Prostate gland (tissue), 2 donors: ENCODE measurements at regions not wholly inside any gene's neighbourhood (a gene's known extent, or its start where the extent isn't known, plus 50 kb on each side); places are given as distances from the start of the nearest gene placed in this dataset.

Experiments
- DNase-seq: peaks from one replicate; pipeline ENCODE4 v3.0.0-alpha.2; 2019; ENCODE audit warnings: low spot score
- H3K27ac ChIP-seq, 2 donors: fragments of 200-600 bp; sonication (generic); 2 replicates each; pipeline ENCODE4 v1.5.1; 2017 to 2019
- H3K27me3 ChIP-seq: fragments of 200-600 bp; sonication (generic); replicated peaks from 2 replicates; pipeline ENCODE4 v1.5.1; 2019; ENCODE audit not compliant: insufficient read depth
- H3K36me3 ChIP-seq, 2 donors: fragments of 200-600 bp; sonication (generic); 1 replicate in 1 of 2; 2 replicates in 1 of 2; pipeline versions ENCODE4 v1.5.1 to v1.8.1; 2017 to 2019
- H3K4me1 ChIP-seq: fragments of 200-600 bp; sonication (generic); replicated peaks from 2 replicates; pipeline ENCODE4 v1.5.1; 2019
- H3K4me3 ChIP-seq, 2 donors: fragments of 200-600 bp; sonication (generic); 2 replicates each; pipeline ENCODE4 v1.5.1; 2017 to 2019
- H3K9me3 ChIP-seq: fragments of 200-600 bp; sonication (generic); 2 replicates; pipeline ENCODE4 v1.5.1; 2017
- POLR2A ChIP-seq: fragments of 450-650 bp; IDR thresholded peaks from one replicate; pipeline ENCODE4 v1.6.1; 2016; ENCODE audit warnings: antibody characterized with exemption, mild to moderate bottlenecking
- POLR2AphosphoS5 ChIP-seq: sonication (generic); formaldehyde crosslinking; IDR thresholded peaks from one replicate; pipeline ENCODE4 v1.6.1; 2017; ENCODE audit warnings: antibody characterized with exemption
- WGBS: methylation state at CpG from one replicate; pipeline ENCODE4 v1.1.5; 2018; 5-methylcytosine and 5-hydroxymethylcytosine counted together
- intact Hi-C: fragments of 100-400 bp; cut with DNase I; formaldehyde crosslinking; loops from one replicate; pipeline ENCODE4 v1.14.2; 2022
- TF ChIP-seq, protein P1 (sequence below), 4 experiments: fragments of 200-600 bp in 2 of 4; fragments of 450-650 bp in 2 of 4; sonication (generic) in 2 of 4; IDR thresholded peaks; 1 replicate in 3 of 4; 2 replicates in 1 of 4; pipeline ENCODE4 v1.5.1; 2016 to 2019; ENCODE audit warnings: antibody characterized with exemption in 4 of 4, mild to moderate bottlenecking in 2 of 4, moderate library complexity in 2 of 4

- intact Hi-C loops = no loop called here
- no peak for TF ChIP-seq POLR2A
- TF ChIP-seq POLR2AphosphoS5 = no peak
- TF ChIP-seq, protein P1, sequence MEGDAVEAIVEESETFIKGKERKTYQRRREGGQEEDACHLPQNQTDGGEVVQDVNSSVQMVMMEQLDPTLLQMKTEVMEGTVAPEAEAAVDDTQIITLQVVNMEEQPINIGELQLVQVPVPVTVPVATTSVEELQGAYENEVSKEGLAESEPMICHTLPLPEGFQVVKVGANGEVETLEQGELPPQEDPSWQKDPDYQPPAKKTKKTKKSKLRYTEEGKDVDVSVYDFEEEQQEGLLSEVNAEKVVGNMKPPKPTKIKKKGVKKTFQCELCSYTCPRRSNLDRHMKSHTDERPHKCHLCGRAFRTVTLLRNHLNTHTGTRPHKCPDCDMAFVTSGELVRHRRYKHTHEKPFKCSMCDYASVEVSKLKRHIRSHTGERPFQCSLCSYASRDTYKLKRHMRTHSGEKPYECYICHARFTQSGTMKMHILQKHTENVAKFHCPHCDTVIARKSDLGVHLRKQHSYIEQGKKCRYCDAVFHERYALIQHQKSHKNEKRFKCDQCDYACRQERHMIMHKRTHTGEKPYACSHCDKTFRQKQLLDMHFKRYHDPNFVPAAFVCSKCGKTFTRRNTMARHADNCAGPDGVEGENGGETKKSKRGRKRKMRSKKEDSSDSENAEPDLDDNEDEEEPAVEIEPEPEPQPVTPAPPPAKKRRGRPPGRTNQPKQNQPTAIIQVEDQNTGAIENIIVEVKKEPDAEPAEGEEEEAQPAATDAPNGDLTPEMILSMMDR (IDR thresholded peaks at IDR 0.05) = no peak
- no peak overlapping the region for H3K27ac ChIP-seq
- no peaks in the 10 kb centered on the region for H3K4me1 ChIP-seq
- no peak for DNase-seq
- no peaks in the 10 kb centered on the region for H3K36me3 ChIP-seq
- H3K9me3 ChIP-seq = no peaks in the 10 kb centered on the region
- no peak overlapping the region for H3K4me3 ChIP-seq
- no peaks in the 10 kb centered on the region for H3K27me3 ChIP-seq
- WGBS = 69% methylated on average over 4 of the region's 4 CpGs
Observed at GRCh38 chr2:118527571-118527970, 319.9 kb downstream of the EN1 start.

- DNase-seq = no peak
- TF ChIP-seq, protein P1 (IDR thresholded peaks at IDR 0.05) = no peak
- TF ChIP-seq POLR2AphosphoS5 (no peak), POLR2A (no peak)
- H3K27ac ChIP-seq = no peak overlapping the region
- no peaks in the 10 kb centered on the region for H3K4me1 ChIP-seq
- intact Hi-C loops = no loop called here
- H3K27me3 ChIP-seq = no peaks in the 10 kb centered on the region
- no peaks in the 10 kb centered on the region for H3K36me3 ChIP-seq
- H3K4me3 ChIP-seq = no peak overlapping the region
- H3K9me3 ChIP-seq = no peaks in the 10 kb centered on the region
Observed at GRCh38 chr2:118525346-118525745, 322.1 kb downstream of the EN1 start.

DNA sequence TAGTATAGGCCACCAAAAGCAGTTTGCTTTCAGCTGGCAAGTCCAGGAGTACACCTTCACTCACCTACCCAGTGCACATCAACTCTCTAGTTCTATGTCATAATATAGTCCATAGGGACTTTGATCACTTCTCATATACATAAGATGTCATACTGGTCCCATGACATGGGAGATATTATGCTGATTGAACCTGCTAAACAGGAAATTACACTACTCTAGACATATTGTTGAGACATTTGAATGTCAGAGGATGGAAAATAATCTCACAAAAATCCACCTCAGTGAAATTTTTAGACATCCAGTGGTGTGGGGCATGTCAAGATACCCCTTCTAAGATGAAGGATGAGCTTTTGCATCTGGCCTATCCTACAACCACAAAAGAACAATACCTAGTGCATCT lies 322.5 kb downstream of the EN1 start:
- intact Hi-C loops = no loop called here
- Histone ChIP-seq H3K36me3 (no peaks in the 10 kb centered on the region), H3K27ac (no peak overlapping the region), H3K4me3 (no peak overlapping the region), H3K27me3 (no peaks in the 10 kb centered on the region), H3K4me1 (no peaks in the 10 kb centered on the region), H3K9me3 (no peaks in the 10 kb centered on the region)
- TF ChIP-seq POLR2AphosphoS5 = no peak
- TF ChIP-seq POLR2A = no peak
- TF ChIP-seq, protein P1 (IDR thresholded peaks at IDR 0.05) = no peak
- no peak for DNase-seq

- intact Hi-C loops = no loop called here
- Histone ChIP-seq H3K4me3 (no peak overlapping the region), H3K9me3 (no peaks in the 10 kb centered on the region), H3K27ac (no peak overlapping the region), H3K4me1 (no peaks in the 10 kb centered on the region), H3K36me3 (no peaks in the 10 kb centered on the region), H3K27me3 (no peaks in the 10 kb centered on the region)
- TF ChIP-seq, protein P1 (IDR thresholded peaks at IDR 0.05) = no peak
- TF ChIP-seq POLR2AphosphoS5 (no peak), POLR2A (no peak)
- 88% methylated on average over 3 of the region's 3 CpGs for WGBS
- DNase-seq = no peak
Observed at GRCh38 chr2:118523761-118524160, 323.7 kb downstream of the EN1 start.

DNA sequence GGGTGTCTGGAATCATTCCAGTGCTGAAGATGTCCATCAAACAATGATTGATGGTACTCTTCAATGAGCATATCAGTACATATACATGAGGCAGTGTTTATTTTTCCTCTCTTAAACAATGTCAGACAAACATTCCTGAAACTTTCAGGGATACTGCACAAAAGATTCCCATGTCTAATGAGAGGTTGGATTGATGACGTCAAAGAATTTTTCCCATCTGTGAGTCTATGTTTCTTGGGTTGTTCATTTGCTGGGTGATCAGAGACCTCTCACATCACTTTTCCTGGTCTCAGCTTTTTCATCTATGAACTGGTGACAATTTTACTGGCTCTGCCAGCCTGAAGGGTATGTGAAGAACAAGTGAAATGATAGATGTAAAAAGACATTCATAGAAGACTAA lies 325.5 kb downstream of the EN1 start:
- no peak for DNase-seq
- Histone ChIP-seq H3K9me3 (no peaks in the 10 kb centered on the region), H3K27ac (no peak overlapping the region)

More for the DNA sequence above, 325.5 kb downstream of the EN1 start:
- H3K27me3 ChIP-seq = no peaks in the 10 kb centered on the region
- no peaks in the 10 kb centered on the region for H3K36me3 ChIP-seq
- TF ChIP-seq POLR2AphosphoS5 = no peak
- TF ChIP-seq, protein P1 (IDR thresholded peaks at IDR 0.05) = no peak
- intact Hi-C loops = no loop called here
- 89% methylated on average over 1 of the region's 1 CpG for WGBS
- no peak overlapping the region for H3K4me3 ChIP-seq
- H3K4me1 ChIP-seq = no peaks in the 10 kb centered on the region
